ENCODE measurements at regions not wholly inside any gene's neighbourhood (a gene's known extent, or its start where the extent isn't known, plus 50 kb on each side); places are given as distances from the start of the nearest gene placed in this dataset.
"Not testable (repeated sequence)": the region's sequence is repeated elsewhere in the genome, so short reads cannot be mapped to it uniquely, and the experiment has no call there.

DNA sequence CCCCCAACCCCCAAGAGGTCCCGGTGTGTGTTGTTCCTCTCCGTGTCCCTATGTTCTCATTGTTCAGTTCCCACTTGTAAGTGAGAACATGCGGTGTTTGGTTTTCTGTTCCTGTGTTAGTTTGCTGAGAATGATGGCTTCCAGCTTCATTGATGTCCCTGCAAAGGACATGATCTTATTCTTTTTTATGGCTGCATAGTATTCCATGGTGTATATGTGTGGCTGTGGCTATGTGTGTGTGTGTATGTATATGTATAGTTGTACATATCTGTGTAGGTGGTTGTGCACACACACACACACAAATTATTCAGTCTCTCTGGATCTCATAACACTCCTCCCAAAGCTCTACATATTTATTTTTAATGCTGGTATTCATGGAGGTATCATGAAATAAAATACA is 165.8 kb upstream of the KAZN start:
- not testable (repeated sequence) for H3K18ac ChIP-seq (ENCODE audit: low read length); H3K23ac ChIP-seq (ENCODE audit: low read depth, low read length, poor library complexity)
- WGBS, 2 donors (ENCODE audit: extremely low coverage in 2 of 2, insufficient read length in 2 of 2, insufficient replicate concordance in 1 of 2), result no CpG with 5 or more reads among the region's 3 CpGs

DNA sequence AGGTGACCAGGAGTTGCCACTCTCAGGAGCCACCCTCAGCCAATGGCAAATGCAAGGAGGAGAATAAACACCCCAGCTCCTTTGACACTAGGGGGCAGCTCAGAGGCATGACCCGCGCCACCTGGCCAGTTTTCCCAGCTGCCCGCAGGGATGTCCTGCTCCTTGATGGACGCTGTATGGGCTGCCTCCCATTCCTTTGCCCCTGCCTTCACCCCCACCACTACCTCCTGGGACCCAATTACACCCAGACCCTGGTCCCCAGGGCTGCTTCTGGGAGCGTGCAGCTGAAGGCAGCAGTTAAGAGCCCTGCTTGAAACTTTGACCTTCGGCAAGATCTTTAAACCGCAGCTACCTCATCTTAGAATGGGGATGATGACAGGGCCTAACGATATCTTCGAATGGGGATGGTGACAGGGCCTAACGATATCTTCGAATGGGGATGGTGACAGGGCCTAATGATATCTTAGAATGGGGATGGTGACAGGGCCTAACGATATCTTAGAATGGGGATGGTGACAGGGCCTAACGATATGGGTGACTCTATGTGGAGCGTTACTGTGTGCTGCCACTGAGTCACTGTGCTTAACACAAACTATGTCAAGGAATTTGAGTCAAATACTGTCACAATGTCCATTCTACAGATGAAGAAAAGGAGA is 163.0 kb upstream of the KAZN start:
- Histone ChIP-seq H3K36me3 (replicated peaks in 1 of 2; ENCODE audit: control insufficient read depth in 2 of 2, insufficient read depth in 2 of 2, low read length in 2 of 2) (no peaks in the 10 kb centered on the region), H3K4me2 (ENCODE audit: insufficient read depth, low read length, poor library complexity, severe bottlenecking) (no peak overlapping the region), H3K4ac (ENCODE audit: low read length) (no peak overlapping the region), H3K9me3 (replicated peaks in 1 of 2; ENCODE audit: control insufficient read depth in 2 of 2, insufficient read depth in 1 of 2, low read depth in 1 of 2, low read length in 2 of 2) (no peaks in the 10 kb centered on the region), H2BK15ac (ENCODE audit: low read length) (no peak overlapping the region), H2AFZ (ENCODE audit: low read length) (no peak overlapping the region), H3K79me1 (ENCODE audit: low read depth, low read length) (no peaks in the 10 kb centered on the region), H3K9ac (ENCODE audit: low read depth, low read length, poor library complexity) (peak overlapping the region; percentile 18), H3K14ac (ENCODE audit: low read length) (no peak overlapping the region), H3K27ac (replicated peaks; ENCODE audit: low read length) (no peak overlapping the region), H2BK5ac (ENCODE audit: low read length) (no peak overlapping the region), H2BK120ac (ENCODE audit: low read depth, low read length) (no peak overlapping the region), H4K91ac (ENCODE audit: low read depth, low read length, poor library complexity) (no peak overlapping the region), H2AK5ac (ENCODE audit: low read depth, low read length) (no peak overlapping the region), H3K27me3 (ENCODE audit: control insufficient read depth in 3 of 3, insufficient read depth in 3 of 3, low read depth in 1 of 3, low read length in 3 of 3) (no peaks in the 10 kb centered on the region), H2BK12ac (ENCODE audit: low read length) (no peak overlapping the region), H3K23ac (ENCODE audit: low read depth, low read length, poor library complexity) (no peak overlapping the region), H3K18ac (ENCODE audit: low read length) (peak overlapping the region; percentile 6), H4K8ac (ENCODE audit: low read depth, low read length) (no peak overlapping the region), H3K4me3 (ENCODE audit: low read length in 2 of 2) (no peak overlapping the region), H3K4me1 (ENCODE audit: control insufficient read depth in 2 of 2, insufficient read depth in 1 of 2, low read depth in 1 of 2, low read length in 2 of 2) (peaks cover 6 to 10% of the 10 kb centered on the region in 2 donors)
- DNase-seq (ENCODE audit: low spot score), result no peak
- WGBS, 2 donors (ENCODE audit: extremely low coverage in 2 of 2, insufficient read length in 2 of 2, insufficient replicate concordance in 1 of 2), result no CpG with 5 or more reads among the region's 14 CpGs

More for the DNA sequence above, 165.8 kb upstream of the KAZN start:
- not testable (repeated sequence) for H4K91ac ChIP-seq (ENCODE audit: low read depth, low read length, poor library complexity); H2BK120ac ChIP-seq (ENCODE audit: low read depth, low read length); H3K9ac ChIP-seq (ENCODE audit: low read depth, low read length, poor library complexity); DNase-seq (ENCODE audit: low spot score); H3K4me2 ChIP-seq (ENCODE audit: insufficient read depth, low read length, poor library complexity, severe bottlenecking); H2AFZ ChIP-seq (ENCODE audit: low read length); H3K36me3 ChIP-seq (replicated peaks in 1 of 2; ENCODE audit: control insufficient read depth in 2 of 2, insufficient read depth in 2 of 2, low read length in 2 of 2); H3K79me1 ChIP-seq (ENCODE audit: low read depth, low read length); H3K4me3 ChIP-seq (ENCODE audit: low read length in 2 of 2); H4K8ac ChIP-seq (ENCODE audit: low read depth, low read length); H2AK5ac ChIP-seq (ENCODE audit: low read depth, low read length); H3K27me3 ChIP-seq (ENCODE audit: control insufficient read depth in 3 of 3, insufficient read depth in 3 of 3, low read depth in 1 of 3, low read length in 3 of 3); H3K27ac ChIP-seq (replicated peaks; ENCODE audit: low read length); H3K4ac ChIP-seq (ENCODE audit: low read length); H3K9me3 ChIP-seq (replicated peaks in 1 of 2; ENCODE audit: control insufficient read depth in 2 of 2, insufficient read depth in 1 of 2, low read depth in 1 of 2, low read length in 2 of 2); H2BK15ac ChIP-seq (ENCODE audit: low read length); H2BK12ac ChIP-seq (ENCODE audit: low read length); H2BK5ac ChIP-seq (ENCODE audit: low read length); H3K14ac ChIP-seq (ENCODE audit: low read length)
- peaks cover 6 to 11% of the 10 kb centered on the region in 2 donors for H3K4me1 ChIP-seq (ENCODE audit: control insufficient read depth in 2 of 2, insufficient read depth in 1 of 2, low read depth in 1 of 2, low read length in 2 of 2)

DNA sequence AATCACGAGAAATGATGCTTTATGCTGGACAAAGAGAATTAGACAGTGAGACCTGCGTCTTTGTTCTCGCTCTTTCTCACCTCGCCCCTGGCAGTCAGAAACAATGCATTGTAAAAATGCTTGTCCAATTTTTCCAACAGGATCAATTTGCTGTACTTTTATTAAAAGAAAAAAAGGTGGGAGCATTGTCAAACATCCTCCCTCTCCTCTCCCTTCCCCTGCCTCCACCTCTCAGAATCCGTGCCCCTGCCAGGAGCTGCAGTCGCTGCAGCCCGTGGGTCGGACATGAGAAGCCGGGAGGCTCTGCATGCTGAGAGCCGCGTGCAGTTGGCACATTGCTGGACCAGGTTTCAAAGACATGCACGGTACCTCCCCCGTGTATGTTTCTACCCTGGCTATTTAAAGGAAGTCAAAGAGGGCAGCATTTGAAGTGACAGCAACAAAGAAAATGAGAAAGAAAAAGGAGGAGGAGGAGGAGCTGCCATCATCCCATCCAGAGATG is 161.0 kb upstream of the KAZN start:
- H3K4me3 ChIP-seq (ENCODE audit: low read length in 2 of 2), result no peak overlapping the region
- H2BK15ac ChIP-seq (ENCODE audit: low read length), result no peak overlapping the region
- H3K23ac ChIP-seq (ENCODE audit: low read depth, low read length, poor library complexity), result no peak overlapping the region
- H3K14ac ChIP-seq (ENCODE audit: low read length), result no peak overlapping the region
- H4K8ac ChIP-seq (ENCODE audit: low read depth, low read length), result no peak overlapping the region
- no peak overlapping the region for H3K27ac ChIP-seq (replicated peaks; ENCODE audit: low read length)
- no peaks in the 10 kb centered on the region for H3K27me3 ChIP-seq (ENCODE audit: control insufficient read depth in 3 of 3, insufficient read depth in 3 of 3, low read depth in 1 of 3, low read length in 3 of 3)
- H2AK5ac ChIP-seq (ENCODE audit: low read depth, low read length), result no peak overlapping the region
- H3K4me1 ChIP-seq (ENCODE audit: control insufficient read depth in 2 of 2, insufficient read depth in 1 of 2, low read depth in 1 of 2, low read length in 2 of 2), result peaks cover 6 to 10% of the 10 kb centered on the region in 2 donors
- H3K36me3 ChIP-seq (replicated peaks in 1 of 2; ENCODE audit: control insufficient read depth in 2 of 2, insufficient read depth in 2 of 2, low read length in 2 of 2), result no peaks in the 10 kb centered on the region
- no peak overlapping the region for H2BK120ac ChIP-seq (ENCODE audit: low read depth, low read length)
- H3K9ac ChIP-seq (ENCODE audit: low read depth, low read length, poor library complexity), result no peak overlapping the region
- H3K4ac ChIP-seq (ENCODE audit: low read length), result no peak overlapping the region
- no peak overlapping the region for H4K91ac ChIP-seq (ENCODE audit: low read depth, low read length, poor library complexity)
- H3K79me1 ChIP-seq (ENCODE audit: low read depth, low read length), result no peaks in the 10 kb centered on the region
- no peaks in the 10 kb centered on the region for H3K9me3 ChIP-seq (replicated peaks in 1 of 2; ENCODE audit: control insufficient read depth in 2 of 2, insufficient read depth in 1 of 2, low read depth in 1 of 2, low read length in 2 of 2)
- H2BK12ac ChIP-seq (ENCODE audit: low read length), result no peak overlapping the region
- peak overlapping the region; percentile 33 for H3K18ac ChIP-seq (ENCODE audit: low read length)
- H2AFZ ChIP-seq (ENCODE audit: low read length), result peak overlapping the region; percentile 67
- H3K4me2 ChIP-seq (ENCODE audit: insufficient read depth, low read length, poor library complexity, severe bottlenecking), result no peak overlapping the region
- WGBS, 2 donors (ENCODE audit: extremely low coverage in 2 of 2, insufficient read length in 2 of 2, insufficient replicate concordance in 1 of 2), result no CpG with 5 or more reads among the region's 13 CpGs
- no peak overlapping the region for H2BK5ac ChIP-seq (ENCODE audit: low read length)
- no peak for DNase-seq (ENCODE audit: low spot score)

DNA sequence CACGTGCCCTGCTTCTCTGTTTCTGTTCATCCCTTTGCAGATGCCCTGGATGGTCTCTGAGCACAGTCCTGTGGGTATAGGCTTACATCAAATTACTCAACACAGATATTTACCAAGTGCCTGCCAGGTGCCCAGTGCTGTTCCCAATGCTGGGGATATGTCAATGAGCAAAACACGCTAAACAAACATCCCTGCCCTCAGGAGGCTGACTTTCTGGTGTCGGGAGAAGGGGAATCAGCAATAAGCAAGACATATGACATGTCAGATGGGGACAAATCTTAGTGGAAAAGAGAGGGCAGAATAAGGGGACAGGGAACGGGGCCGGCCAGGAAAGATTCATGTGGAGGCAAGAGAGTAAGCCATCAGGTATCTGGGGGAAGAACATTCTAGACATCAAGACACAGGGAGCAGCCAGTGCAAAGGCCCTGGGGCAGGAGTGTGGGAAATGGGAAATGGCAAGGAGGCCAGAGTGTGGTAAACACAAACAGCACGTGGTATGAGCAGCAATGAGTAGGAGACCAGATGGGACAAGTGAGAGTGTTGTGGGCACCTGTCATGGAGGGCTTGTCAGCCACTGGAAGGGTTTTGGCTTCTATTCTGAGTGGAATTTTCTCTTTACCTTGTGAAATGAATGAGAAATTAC is 160.2 kb upstream of the KAZN start:
- H3K18ac ChIP-seq (ENCODE audit: low read length), result no peak overlapping the region
- H2BK5ac ChIP-seq (ENCODE audit: low read length), result no peak overlapping the region
- WGBS, 2 donors (ENCODE audit: extremely low coverage in 2 of 2, insufficient read length in 2 of 2, insufficient replicate concordance in 1 of 2), result no CpG with 5 or more reads among the region's 6 CpGs
- H3K9me3 ChIP-seq (replicated peaks in 1 of 2; ENCODE audit: control insufficient read depth in 2 of 2, insufficient read depth in 1 of 2, low read depth in 1 of 2, low read length in 2 of 2), result no peaks in the 10 kb centered on the region
- H3K14ac ChIP-seq (ENCODE audit: low read length), result no peak overlapping the region
- no peak overlapping the region for H3K9ac ChIP-seq (ENCODE audit: low read depth, low read length, poor library complexity)
- H2AK5ac ChIP-seq (ENCODE audit: low read depth, low read length), result no peak overlapping the region
- no peak for DNase-seq (ENCODE audit: low spot score)
- H3K4me3 ChIP-seq (ENCODE audit: low read length in 2 of 2), result no peak overlapping the region
- H3K23ac ChIP-seq (ENCODE audit: low read depth, low read length, poor library complexity), result no peak overlapping the region
- no peaks in the 10 kb centered on the region for H3K79me1 ChIP-seq (ENCODE audit: low read depth, low read length)
- H2AFZ ChIP-seq (ENCODE audit: low read length), result no peak overlapping the region
- H3K4me2 ChIP-seq (ENCODE audit: insufficient read depth, low read length, poor library complexity, severe bottlenecking), result no peak overlapping the region
- H3K27me3 ChIP-seq (ENCODE audit: control insufficient read depth in 3 of 3, insufficient read depth in 3 of 3, low read depth in 1 of 3, low read length in 3 of 3), result no peaks in the 10 kb centered on the region
- no peak overlapping the region for H2BK12ac ChIP-seq (ENCODE audit: low read length)
- H4K8ac ChIP-seq (ENCODE audit: low read depth, low read length), result no peak overlapping the region
- H4K91ac ChIP-seq (ENCODE audit: low read depth, low read length, poor library complexity), result no peak overlapping the region
- no peaks in the 10 kb centered on the region for H3K36me3 ChIP-seq (replicated peaks in 1 of 2; ENCODE audit: control insufficient read depth in 2 of 2, insufficient read depth in 2 of 2, low read length in 2 of 2)
- H3K27ac ChIP-seq (replicated peaks; ENCODE audit: low read length), result no peak overlapping the region
- H2BK15ac ChIP-seq (ENCODE audit: low read length), result no peak overlapping the region
- no peak overlapping the region for H2BK120ac ChIP-seq (ENCODE audit: low read depth, low read length)
- H3K4me1 ChIP-seq (ENCODE audit: control insufficient read depth in 2 of 2, insufficient read depth in 1 of 2, low read depth in 1 of 2, low read length in 2 of 2), result peaks cover 8 to 10% of the 10 kb centered on the region in 2 donors
- H3K4ac ChIP-seq (ENCODE audit: low read length), result no peak overlapping the region
